HEK293 (cell line): ENCODE measurements at regions not wholly inside any gene's neighbourhood (a gene's known extent, or its start where the extent isn't known, plus 50 kb on each side); places are given as distances from the start of the nearest gene placed in this dataset.

Source experiments
- CTCF ChIP-seq: fragments of 450-650 bp; formaldehyde crosslinking; IDR thresholded peaks from 2 replicates; pipeline ENCODE4 v1.5.1; 2016; ENCODE audit warnings: missing biosample characterization, missing genetic modification characterization
- YY1 ChIP-seq: fragments of 450-650 bp; formaldehyde crosslinking; IDR thresholded peaks from 2 replicates; pipeline ENCODE4 v1.5.1; 2018; ENCODE audit warnings: missing biosample characterization, missing genetic modification characterization
- ZBTB21 ChIP-seq: fragments of 450-650 bp; formaldehyde crosslinking; IDR thresholded peaks from 2 replicates; pipeline ENCODE4 v1.5.1; 2017; ENCODE audit warnings: missing biosample characterization, missing genetic modification characterization
- ZNF114 ChIP-seq: fragments of 450-650 bp; formaldehyde crosslinking; IDR thresholded peaks from 2 replicates; pipeline ENCODE4 v1.5.0; 2017; ENCODE audit warnings: missing biosample characterization, missing genetic modification characterization
- ZNF18 ChIP-seq: fragments of 450-650 bp; formaldehyde crosslinking; IDR thresholded peaks from 2 replicates; pipeline ENCODE4 v1.5.1; 2016; ENCODE audit warnings: missing biosample characterization, missing genetic modification characterization
- ZNF24 ChIP-seq: fragments of 450-650 bp; formaldehyde crosslinking; IDR thresholded peaks from 2 replicates; pipeline ENCODE4 v1.5.1; 2016; ENCODE audit warnings: missing biosample characterization, missing genetic modification characterization

- TF ChIP-seq CTCF (tag by site-specific recombination) (no peak), ZNF18 (tag by site-specific recombination) (no peak), ZBTB21 (tag by site-specific recombination) (no peak), YY1 (tag by site-specific recombination) (no peak), ZNF24 (tag by site-specific recombination) (no peak), ZNF114 (tag by site-specific recombination) (no peak)
These were observed 65.4 kb upstream of the WDR75 start for GRCh38 chr2:189375842-189376241.
